ENCODE measurements at regions not wholly inside any gene's neighbourhood (a gene's known extent, or its start where the extent isn't known, plus 50 kb on each side); places are given as distances from the start of the nearest gene placed in this dataset.

DNA sequence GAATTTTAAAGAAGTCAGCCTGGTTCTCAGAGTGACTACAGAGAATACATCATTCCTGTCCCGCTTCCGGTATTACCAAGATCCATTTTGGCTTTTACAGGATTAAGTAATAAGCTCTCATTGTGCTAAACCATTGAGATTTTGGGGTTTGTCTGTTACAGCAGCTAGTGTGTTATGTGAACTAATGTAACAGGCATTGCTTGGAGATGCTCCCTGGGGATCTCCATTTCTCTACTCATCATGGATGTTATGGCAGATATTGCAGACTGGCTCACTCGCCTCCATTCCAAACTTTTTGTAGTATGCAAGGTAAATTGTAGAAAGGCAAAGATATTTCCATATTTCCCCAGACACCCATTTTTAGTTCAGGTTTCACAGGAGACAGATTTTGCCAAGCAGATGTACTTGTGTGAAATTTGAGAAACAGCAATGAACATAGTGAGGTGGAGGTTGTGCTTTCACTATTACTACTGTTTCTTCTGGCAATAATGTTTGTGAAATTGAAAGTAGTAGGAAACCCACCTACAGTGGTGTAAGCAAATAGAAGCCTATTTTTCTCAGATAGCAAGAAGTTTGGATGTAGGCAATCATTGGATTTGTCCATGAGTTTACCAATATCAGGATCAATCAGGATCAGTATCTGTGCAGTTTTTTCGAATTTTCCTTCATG is 177.1 kb upstream of the GALNT15 start (continued):
- no peak for TF ChIP-seq ZNF462 (CRISPR knock-in tag; IDR thresholded peaks at IDR 0.05)
- TF ChIP-seq, protein P1, sequence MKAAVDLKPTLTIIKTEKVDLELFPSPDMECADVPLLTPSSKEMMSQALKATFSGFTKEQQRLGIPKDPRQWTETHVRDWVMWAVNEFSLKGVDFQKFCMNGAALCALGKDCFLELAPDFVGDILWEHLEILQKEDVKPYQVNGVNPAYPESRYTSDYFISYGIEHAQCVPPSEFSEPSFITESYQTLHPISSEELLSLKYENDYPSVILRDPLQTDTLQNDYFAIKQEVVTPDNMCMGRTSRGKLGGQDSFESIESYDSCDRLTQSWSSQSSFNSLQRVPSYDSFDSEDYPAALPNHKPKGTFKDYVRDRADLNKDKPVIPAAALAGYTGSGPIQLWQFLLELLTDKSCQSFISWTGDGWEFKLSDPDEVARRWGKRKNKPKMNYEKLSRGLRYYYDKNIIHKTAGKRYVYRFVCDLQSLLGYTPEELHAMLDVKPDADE (IDR thresholded peaks at IDR 0.05), result no peak

GRCh38 chr3:15998911-15999310 is 175.6 kb upstream of the GALNT15 start:
- no peak for ATAC-seq
- Mint-ChIP-seq H3K27me3 (ENCODE audit: insufficient read depth, low read depth, poor library complexity) (peaks cover 1% of the 10 kb centered on the region), H3K4me3 (no peak overlapping the region), H3K36me3 (ENCODE audit: low read depth) (no peaks in the 10 kb centered on the region), H3K4me1 (no peaks in the 10 kb centered on the region), H3K9me3 (no peaks in the 10 kb centered on the region), H3K27ac (no peak overlapping the region)
- H3F3A ChIP-seq (replicated peaks; ENCODE audit: low read depth), result no peaks in the 10 kb centered on the region
- peaks cover 11% of the 10 kb centered on the region for H3K9me2 ChIP-seq (ENCODE audit: insufficient read depth)
- H3K4me2 ChIP-seq, result no peak overlapping the region
- H3K79me2 ChIP-seq (replicated peaks; ENCODE audit: insufficient read depth), result no peaks in the 10 kb centered on the region
- no peaks in the 10 kb centered on the region for H4K20me1 ChIP-seq (replicated peaks; ENCODE audit: insufficient read depth)
- H2AFZ ChIP-seq, result no peak overlapping the region
- no peaks in the 10 kb centered on the region for H3K4me1 ChIP-seq (ENCODE audit: insufficient read depth)
- H3K36me3 ChIP-seq (ENCODE audit: insufficient read depth), result no peaks in the 10 kb centered on the region
- no peaks in the 10 kb centered on the region for H3K27me3 ChIP-seq (ENCODE audit: insufficient read depth)
- DNase-seq (ENCODE audit: low spot score), result no peak
- H3K4me3 ChIP-seq, result no peak overlapping the region
- no peak overlapping the region for H3K27ac ChIP-seq (ENCODE audit: low read depth)
- TF ChIP-seq CREB1 (CRISPR knock-in tag; IDR thresholded peaks at IDR 0.05; ENCODE audit: low read depth), result no peak
- TF ChIP-seq, protein P2, sequence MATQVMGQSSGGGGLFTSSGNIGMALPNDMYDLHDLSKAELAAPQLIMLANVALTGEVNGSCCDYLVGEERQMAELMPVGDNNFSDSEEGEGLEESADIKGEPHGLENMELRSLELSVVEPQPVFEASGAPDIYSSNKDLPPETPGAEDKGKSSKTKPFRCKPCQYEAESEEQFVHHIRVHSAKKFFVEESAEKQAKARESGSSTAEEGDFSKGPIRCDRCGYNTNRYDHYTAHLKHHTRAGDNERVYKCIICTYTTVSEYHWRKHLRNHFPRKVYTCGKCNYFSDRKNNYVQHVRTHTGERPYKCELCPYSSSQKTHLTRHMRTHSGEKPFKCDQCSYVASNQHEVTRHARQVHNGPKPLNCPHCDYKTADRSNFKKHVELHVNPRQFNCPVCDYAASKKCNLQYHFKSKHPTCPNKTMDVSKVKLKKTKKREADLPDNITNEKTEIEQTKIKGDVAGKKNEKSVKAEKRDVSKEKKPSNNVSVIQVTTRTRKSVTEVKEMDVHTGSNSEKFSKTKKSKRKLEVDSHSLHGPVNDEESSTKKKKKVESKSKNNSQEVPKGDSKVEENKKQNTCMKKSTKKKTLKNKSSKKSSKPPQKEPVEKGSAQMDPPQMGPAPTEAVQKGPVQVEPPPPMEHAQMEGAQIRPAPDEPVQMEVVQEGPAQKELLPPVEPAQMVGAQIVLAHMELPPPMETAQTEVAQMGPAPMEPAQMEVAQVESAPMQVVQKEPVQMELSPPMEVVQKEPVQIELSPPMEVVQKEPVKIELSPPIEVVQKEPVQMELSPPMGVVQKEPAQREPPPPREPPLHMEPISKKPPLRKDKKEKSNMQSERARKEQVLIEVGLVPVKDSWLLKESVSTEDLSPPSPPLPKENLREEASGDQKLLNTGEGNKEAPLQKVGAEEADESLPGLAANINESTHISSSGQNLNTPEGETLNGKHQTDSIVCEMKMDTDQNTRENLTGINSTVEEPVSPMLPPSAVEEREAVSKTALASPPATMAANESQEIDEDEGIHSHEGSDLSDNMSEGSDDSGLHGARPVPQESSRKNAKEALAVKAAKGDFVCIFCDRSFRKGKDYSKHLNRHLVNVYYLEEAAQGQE (IDR thresholded peaks at IDR 0.05; ENCODE audit: unreplicated experiment), result no peak
